ENCODE measurements at regions not wholly inside any gene's neighbourhood (a gene's known extent, or its start where the extent isn't known, plus 50 kb on each side); places are given as distances from the start of the nearest gene placed in this dataset.
"Not testable (repeated sequence)": the region's sequence is repeated elsewhere in the genome, so short reads cannot be mapped to it uniquely, and the experiment has no call there.

GRCh38 chr15:21009651-21010050 lies 143.5 kb upstream of the POTEB2 start:
- TF ChIP-seq, protein P1, sequence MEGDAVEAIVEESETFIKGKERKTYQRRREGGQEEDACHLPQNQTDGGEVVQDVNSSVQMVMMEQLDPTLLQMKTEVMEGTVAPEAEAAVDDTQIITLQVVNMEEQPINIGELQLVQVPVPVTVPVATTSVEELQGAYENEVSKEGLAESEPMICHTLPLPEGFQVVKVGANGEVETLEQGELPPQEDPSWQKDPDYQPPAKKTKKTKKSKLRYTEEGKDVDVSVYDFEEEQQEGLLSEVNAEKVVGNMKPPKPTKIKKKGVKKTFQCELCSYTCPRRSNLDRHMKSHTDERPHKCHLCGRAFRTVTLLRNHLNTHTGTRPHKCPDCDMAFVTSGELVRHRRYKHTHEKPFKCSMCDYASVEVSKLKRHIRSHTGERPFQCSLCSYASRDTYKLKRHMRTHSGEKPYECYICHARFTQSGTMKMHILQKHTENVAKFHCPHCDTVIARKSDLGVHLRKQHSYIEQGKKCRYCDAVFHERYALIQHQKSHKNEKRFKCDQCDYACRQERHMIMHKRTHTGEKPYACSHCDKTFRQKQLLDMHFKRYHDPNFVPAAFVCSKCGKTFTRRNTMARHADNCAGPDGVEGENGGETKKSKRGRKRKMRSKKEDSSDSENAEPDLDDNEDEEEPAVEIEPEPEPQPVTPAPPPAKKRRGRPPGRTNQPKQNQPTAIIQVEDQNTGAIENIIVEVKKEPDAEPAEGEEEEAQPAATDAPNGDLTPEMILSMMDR (IDR thresholded peaks at IDR 0.05; ENCODE audit: low read depth, low read length, missing input control), result not testable (repeated sequence)
- TF ChIP-seq, protein P2, sequence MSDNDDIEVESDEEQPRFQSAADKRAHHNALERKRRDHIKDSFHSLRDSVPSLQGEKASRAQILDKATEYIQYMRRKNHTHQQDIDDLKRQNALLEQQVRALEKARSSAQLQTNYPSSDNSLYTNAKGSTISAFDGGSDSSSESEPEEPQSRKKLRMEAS (IDR thresholded peaks at IDR 0.05), result not testable (repeated sequence)
- TF ChIP-seq TAF1 (conservative IDR thresholded peaks at IDR 0.05), result not testable (repeated sequence)

All from liver (tissue), 3 donors.